OCI-LY1 (cell line): ENCODE measurements at regions not wholly inside any gene's neighbourhood (a gene's known extent, or its start where the extent isn't known, plus 50 kb on each side); places are given as distances from the start of the nearest gene placed in this dataset.

ENCODE experiments used
- CTCF ChIP-seq: fragments of 200-600 bp; sonication (generic), shearing (Covaris generic); IDR thresholded peaks from 2 replicates; pipeline ENCODE4 v1.5.1; 2017; ENCODE audit warnings: mild to moderate bottlenecking, antibody characterized with exemption, low read length, moderate library complexity, mixed read lengths
- EZH2 ChIP-seq: fragments of 200-600 bp; sonication (generic), shearing (Covaris generic); IDR thresholded peaks from 2 replicates; pipeline ENCODE4 v1.8.0; 2017; ENCODE audit warnings: borderline replicate concordance, mixed run types, mild to moderate bottlenecking, antibody characterized with exemption, low read length, moderate library complexity, mixed read lengths

GRCh38 chr12:88750867-88751543 lies 170.7 kb upstream of the KITLG start:
- TF ChIP-seq EZH2 = no peak
- no peak for TF ChIP-seq CTCF
